Gastrocnemius medialis (tissue), 4 donors: ENCODE measurements at regions not wholly inside any gene's neighbourhood (a gene's known extent, or its start where the extent isn't known, plus 50 kb on each side); places are given as distances from the start of the nearest gene placed in this dataset.
"Not testable (repeated sequence)": the region's sequence is repeated elsewhere in the genome, so short reads cannot be mapped to it uniquely, and the experiment has no call there.

ENCODE experiments used
- CTCF ChIP-seq, 5 experiments: fragments of 450-650 bp in 3 of 5; fragments of 200-600 bp in 2 of 5; sonication (generic) in 2 of 5; IDR thresholded peaks in 4 of 5; conservative IDR thresholded peaks in 1 of 5; 1 replicate in 4 of 5; 2 replicates in 1 of 5; pipeline ENCODE4 v1.5.1; 2016 to 2019; ENCODE audit warnings: antibody characterized with exemption in 5 of 5, mild to moderate bottlenecking in 3 of 5, moderate library complexity in 3 of 5
- POLR2A ChIP-seq, 2 donors: fragments of 450-650 bp; IDR thresholded peaks; one replicate each; pipeline ENCODE4 v1.6.1; 2017; ENCODE audit warnings: antibody characterized with exemption in 2 of 2, mild to moderate bottlenecking in 2 of 2, moderate library complexity in 2 of 2

GRCh38 chr5:91241460-91241859, 141.7 kb downstream of the ARRDC3 start:
- TF ChIP-seq CTCF (IDR thresholded peaks at IDR 0.05 in 4 of 5, conservative IDR thresholded peaks at IDR 0.05 in 1 of 5); POLR2A (IDR thresholded peaks at IDR 0.05): not testable (repeated sequence)
